ENCODE measurements at regions not wholly inside any gene's neighbourhood (a gene's known extent, or its start where the extent isn't known, plus 50 kb on each side); places are given as distances from the start of the nearest gene placed in this dataset.

DNA sequence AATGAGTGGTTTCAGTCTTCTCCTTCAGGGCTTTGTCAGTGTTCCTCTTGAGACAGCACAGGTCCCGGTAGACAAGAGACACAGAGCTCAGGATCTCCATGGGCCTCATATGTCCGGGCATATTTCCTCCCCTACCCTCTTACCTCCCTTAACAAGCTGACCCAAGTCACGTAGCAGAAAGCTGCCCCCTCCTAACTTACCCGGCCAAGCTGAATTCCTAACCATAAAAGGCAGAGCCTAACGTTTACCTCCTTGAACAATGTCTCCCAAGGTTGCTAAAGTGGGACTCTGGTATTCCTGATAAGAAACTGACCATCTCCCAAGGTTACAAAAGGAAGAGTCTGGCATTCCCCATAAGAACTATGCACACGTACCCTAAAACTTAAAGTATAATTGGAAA is 182.2 kb upstream of the USP15 start:
- TF ChIP-seq, protein P1, sequence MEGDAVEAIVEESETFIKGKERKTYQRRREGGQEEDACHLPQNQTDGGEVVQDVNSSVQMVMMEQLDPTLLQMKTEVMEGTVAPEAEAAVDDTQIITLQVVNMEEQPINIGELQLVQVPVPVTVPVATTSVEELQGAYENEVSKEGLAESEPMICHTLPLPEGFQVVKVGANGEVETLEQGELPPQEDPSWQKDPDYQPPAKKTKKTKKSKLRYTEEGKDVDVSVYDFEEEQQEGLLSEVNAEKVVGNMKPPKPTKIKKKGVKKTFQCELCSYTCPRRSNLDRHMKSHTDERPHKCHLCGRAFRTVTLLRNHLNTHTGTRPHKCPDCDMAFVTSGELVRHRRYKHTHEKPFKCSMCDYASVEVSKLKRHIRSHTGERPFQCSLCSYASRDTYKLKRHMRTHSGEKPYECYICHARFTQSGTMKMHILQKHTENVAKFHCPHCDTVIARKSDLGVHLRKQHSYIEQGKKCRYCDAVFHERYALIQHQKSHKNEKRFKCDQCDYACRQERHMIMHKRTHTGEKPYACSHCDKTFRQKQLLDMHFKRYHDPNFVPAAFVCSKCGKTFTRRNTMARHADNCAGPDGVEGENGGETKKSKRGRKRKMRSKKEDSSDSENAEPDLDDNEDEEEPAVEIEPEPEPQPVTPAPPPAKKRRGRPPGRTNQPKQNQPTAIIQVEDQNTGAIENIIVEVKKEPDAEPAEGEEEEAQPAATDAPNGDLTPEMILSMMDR (IDR thresholded peaks at IDR 0.05; ENCODE audit: low read depth, low read length, missing control alignments), result no peak
- DNase-seq (ENCODE audit: low read depth), result no peak
- H3K4me3 ChIP-seq (ENCODE audit: low read depth, low read length), result no peak overlapping the region

DNA sequence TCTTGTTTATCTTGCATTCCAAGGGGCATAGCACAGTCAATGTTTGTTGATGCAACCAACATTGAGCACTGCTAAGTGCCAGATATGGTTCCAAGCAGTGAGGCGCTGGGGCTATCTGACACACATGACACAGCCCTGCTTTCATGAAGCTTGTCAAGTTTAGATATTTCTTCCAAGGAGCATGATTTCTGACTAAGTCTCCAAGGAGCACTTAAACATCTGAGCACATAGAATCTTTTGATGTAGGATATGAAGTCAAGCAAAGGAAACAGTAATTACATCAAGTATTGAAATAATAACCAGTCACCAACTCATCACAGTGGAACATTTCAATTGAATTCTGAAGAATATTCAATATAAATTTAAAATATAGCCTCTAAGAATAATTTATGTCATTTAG is 177.8 kb upstream of the USP15 start:
- no peak for DNase-seq (ENCODE audit: low read depth)
- TF ChIP-seq, protein P1 (IDR thresholded peaks at IDR 0.05; ENCODE audit: low read depth, low read length, missing control alignments), result no peak
- no peak overlapping the region for H3K4me3 ChIP-seq (ENCODE audit: low read depth, low read length)

DNA sequence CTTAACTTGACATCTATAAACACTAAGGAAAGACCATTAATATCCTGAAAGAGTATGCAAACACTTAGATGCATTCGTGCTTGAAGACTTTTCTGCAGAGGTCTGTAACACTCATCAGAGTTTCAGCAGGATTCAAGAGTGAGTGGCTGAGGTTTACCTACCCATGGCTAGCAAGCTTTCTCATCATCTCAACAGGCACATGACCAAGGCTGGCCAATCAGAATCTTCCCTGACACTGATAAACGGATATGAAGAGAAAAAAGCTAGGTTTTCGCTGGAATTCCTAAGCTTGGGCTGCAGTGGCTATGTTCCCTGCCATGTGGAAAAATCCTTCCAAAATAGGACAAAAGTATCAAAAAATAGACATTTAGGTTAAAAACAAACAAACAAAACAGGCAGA is 162.1 kb upstream of the USP15 start:
- no peak overlapping the region for H3K4me3 ChIP-seq (ENCODE audit: low read depth, low read length)
- DNase-seq (ENCODE audit: low read depth), result no peak
- TF ChIP-seq, protein P1 (IDR thresholded peaks at IDR 0.05; ENCODE audit: low read depth, low read length, missing control alignments), result no peak

DNA sequence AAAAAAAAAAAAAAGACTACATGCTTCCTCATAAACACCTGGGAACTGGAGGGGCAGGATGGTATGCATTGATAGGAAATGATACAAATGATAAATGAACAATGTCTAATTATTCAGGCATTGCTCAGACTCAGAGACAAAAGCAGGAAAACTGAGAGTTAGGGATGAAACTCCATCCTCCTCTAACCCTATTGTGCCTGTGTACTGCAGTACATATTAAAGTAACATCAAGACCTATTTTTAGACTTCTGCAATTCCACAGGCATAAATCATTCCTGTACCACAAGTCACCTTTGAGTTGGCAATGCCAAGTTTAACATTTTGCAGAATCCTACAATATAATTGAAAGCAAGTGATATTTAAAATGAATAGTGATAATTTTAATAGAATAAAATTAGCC is 156.5 kb upstream of the USP15 start:
- TF ChIP-seq, protein P1 (IDR thresholded peaks at IDR 0.05; ENCODE audit: low read depth, low read length, missing control alignments), result no peak
- no peak for DNase-seq (ENCODE audit: low read depth)
- H3K4me3 ChIP-seq (ENCODE audit: low read depth, low read length), result no peak overlapping the region

DNA sequence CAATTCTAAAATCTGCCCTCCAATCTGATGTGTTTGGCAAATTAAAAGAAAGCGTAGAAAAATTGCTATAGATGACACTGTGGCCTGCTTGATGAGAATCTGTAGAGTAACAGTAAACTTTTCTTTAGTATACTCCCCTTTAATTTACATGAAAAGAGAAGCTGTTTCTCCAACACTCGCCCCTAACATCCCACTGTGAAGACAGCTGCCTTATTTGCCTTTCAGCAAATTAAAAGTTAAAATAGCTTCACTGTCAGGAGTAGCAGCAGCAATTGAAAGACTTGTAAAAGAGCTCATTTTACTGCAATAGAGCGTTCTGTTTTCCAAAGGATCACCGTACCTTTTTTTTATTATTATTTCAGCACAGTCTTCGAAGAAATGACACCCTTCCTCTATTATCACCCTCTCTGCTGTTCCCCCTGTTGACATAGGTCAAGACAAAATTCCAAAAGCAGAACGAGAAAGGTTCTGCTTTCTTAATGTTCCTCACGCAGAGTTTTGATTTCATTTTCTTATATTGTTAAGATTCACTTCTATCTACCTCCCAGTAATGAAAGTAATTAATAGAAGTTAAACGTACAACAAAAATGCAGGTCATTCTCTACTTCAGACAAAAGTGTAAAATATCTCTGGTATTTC is 153.5 kb upstream of the USP15 start:
- H3K4me3 ChIP-seq (ENCODE audit: low read depth, low read length), result no peak overlapping the region
- no peak for DNase-seq (ENCODE audit: low read depth)
- TF ChIP-seq, protein P1 (IDR thresholded peaks at IDR 0.05; ENCODE audit: low read depth, low read length, missing control alignments), result no peak

DNA sequence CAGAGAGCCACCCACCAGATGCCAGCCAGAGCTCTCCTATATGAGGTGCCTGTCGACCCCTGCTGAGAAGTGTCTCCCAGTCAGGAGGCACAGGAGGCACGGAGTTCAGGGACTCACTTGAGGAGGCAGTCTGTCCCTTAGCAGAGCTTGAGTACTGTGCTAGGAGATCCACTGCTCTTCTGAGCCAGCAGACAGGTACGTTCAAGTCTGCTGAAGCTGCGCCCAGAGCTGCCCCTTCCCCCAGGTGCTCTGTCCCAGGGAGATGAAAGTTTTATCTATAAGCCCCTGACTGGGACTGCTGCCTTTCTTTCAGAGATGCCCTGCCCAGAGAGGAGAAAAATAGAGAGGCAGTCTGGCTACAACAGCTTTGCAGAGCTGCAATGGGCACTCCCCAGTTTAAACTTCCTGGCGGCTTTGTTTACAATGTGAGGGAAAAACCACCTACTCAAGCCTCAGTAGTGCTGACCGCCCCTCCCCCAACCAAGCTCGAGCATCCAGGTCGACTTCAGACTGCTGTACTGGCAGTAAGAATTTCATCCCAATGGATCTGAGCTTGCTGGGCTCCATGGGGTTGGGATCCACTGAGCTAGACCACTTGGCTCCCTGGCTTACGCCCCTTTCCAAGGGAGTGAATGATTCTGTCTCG is 146.7 kb upstream of the USP15 start:
- no peak overlapping the region for H3K4me3 ChIP-seq (ENCODE audit: low read depth, low read length)
- TF ChIP-seq, protein P1 (IDR thresholded peaks at IDR 0.05; ENCODE audit: low read depth, low read length, missing control alignments), result no peak
- no peak for DNase-seq (ENCODE audit: low read depth)

DNA sequence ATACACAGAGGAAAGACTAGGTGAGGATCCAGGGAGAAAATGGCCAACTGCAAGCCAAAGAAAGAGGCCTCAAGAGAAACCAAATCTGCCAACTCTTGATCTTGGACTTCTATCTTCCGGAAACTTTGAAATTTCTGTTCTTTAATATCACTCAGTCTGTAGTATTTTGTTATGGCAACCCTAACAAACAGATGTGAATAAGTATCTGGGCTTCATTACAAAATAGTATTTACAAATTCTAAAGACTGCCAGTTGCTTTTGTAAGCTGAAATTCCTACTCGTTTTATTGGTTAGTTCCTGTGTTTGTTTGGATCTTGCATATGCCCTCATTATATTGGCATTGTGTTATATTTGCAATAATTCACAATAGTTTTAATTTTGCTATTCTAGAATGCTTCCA is 143.2 kb upstream of the USP15 start:
- DNase-seq (ENCODE audit: low read depth), result no peak
- no peak overlapping the region for H3K4me3 ChIP-seq (ENCODE audit: low read depth, low read length)
- TF ChIP-seq, protein P1 (IDR thresholded peaks at IDR 0.05; ENCODE audit: low read depth, low read length, missing control alignments), result no peak
